ENCODE measurements at regions not wholly inside any gene's neighbourhood (a gene's known extent, or its start where the extent isn't known, plus 50 kb on each side); places are given as distances from the start of the nearest gene placed in this dataset.

GRCh38 chr9:88272986-88273385 lies 115.3 kb upstream of the SPIN1 start:
- Histone ChIP-seq H3K79me2 (ENCODE audit: control insufficient read depth, insufficient read depth, low read length) (no peaks in the 10 kb centered on the region), H3K9me1 (ENCODE audit: control insufficient read depth, extremely low read depth, insufficient read depth, low read length) (no peaks in the 10 kb centered on the region), H3K27ac (ENCODE audit: control insufficient read depth, insufficient read depth, low read length) (no peak overlapping the region), H3K9me3 (ENCODE audit: control insufficient read depth, low read depth, low read length) (no peaks in the 10 kb centered on the region), H3K9ac (ENCODE audit: control insufficient read depth, extremely low read depth, insufficient read depth, low read length) (no peak overlapping the region), H4K20me1 (ENCODE audit: control insufficient read depth, extremely low read depth, insufficient read depth, low read length) (no peaks in the 10 kb centered on the region), H2AFZ (ENCODE audit: control insufficient read depth, low read length) (peak overlapping the region; percentile 20), H3K4me1 (ENCODE audit: control insufficient read depth, extremely low read depth, insufficient read depth, low read length) (peaks cover 15% of the 10 kb centered on the region), H3K4me2 (ENCODE audit: control insufficient read depth, extremely low read depth, insufficient read depth, low read depth, low read length) (no peak overlapping the region), H3K27me3 (ENCODE audit: control insufficient read depth, extremely low read depth, insufficient read depth, low read length) (no peaks in the 10 kb centered on the region), H3K4me3 (ENCODE audit: control insufficient read depth in 2 of 3, extremely low read depth in 1 of 3, insufficient read depth in 2 of 3, low read depth in 1 of 3, low read length in 3 of 3) (no peak overlapping the region), H3K36me3 (ENCODE audit: control insufficient read depth in 2 of 2, extremely low read depth in 1 of 2, insufficient read depth in 2 of 2, low read length in 2 of 2) (no peaks in the 10 kb centered on the region)
- FAIRE-seq (no peak), DNase-seq (ENCODE audit: low read depth, low spot score) (no peak)
- no peak for TF ChIP-seq EZH2 (IDR thresholded peaks at IDR 0.05; ENCODE audit: low read length)
- no peak for TF ChIP-seq CTCF (optimal IDR thresholded peaks at IDR 0.05 in 1 of 3, IDR thresholded peaks at IDR 0.05 in 1 of 3, conservative IDR thresholded peaks at IDR 0.05 in 1 of 3; ENCODE audit: extremely low read depth in 1 of 3, insufficient read depth in 2 of 3, low read length in 3 of 3)
- dilution Hi-C loops (cut with MboI; ENCODE audit: extremely low pct_ligation_motif_present, low sequenced_read_pairs), result no loop called here

GRCh38 chr9:88270413-88270812 lies 117.8 kb upstream of the SPIN1 start:
- FAIRE-seq, result no peak
- DNase-seq (ENCODE audit: low read depth, low spot score), result no peak
- no peak overlapping the region for H3K4me2 ChIP-seq (ENCODE audit: control insufficient read depth, extremely low read depth, insufficient read depth, low read depth, low read length)

More at GRCh38 chr9:88270413-88270812, 117.8 kb upstream of the SPIN1 start:
- H3K9ac ChIP-seq (ENCODE audit: control insufficient read depth, extremely low read depth, insufficient read depth, low read length), result no peak overlapping the region
- dilution Hi-C loops (cut with MboI; ENCODE audit: extremely low pct_ligation_motif_present, low sequenced_read_pairs), result no loop called here
- no peaks in the 10 kb centered on the region for H3K27me3 ChIP-seq (ENCODE audit: control insufficient read depth, extremely low read depth, insufficient read depth, low read length)
- H3K79me2 ChIP-seq (ENCODE audit: control insufficient read depth, insufficient read depth, low read length), result no peaks in the 10 kb centered on the region
- H3K36me3 ChIP-seq (ENCODE audit: control insufficient read depth in 2 of 2, extremely low read depth in 1 of 2, insufficient read depth in 2 of 2, low read length in 2 of 2), result no peaks in the 10 kb centered on the region
- H3K4me3 ChIP-seq (ENCODE audit: control insufficient read depth in 2 of 3, extremely low read depth in 1 of 3, insufficient read depth in 2 of 3, low read depth in 1 of 3, low read length in 3 of 3), result no peak overlapping the region
- no peaks in the 10 kb centered on the region for H3K9me3 ChIP-seq (ENCODE audit: control insufficient read depth, low read depth, low read length)
- no peaks in the 10 kb centered on the region for H4K20me1 ChIP-seq (ENCODE audit: control insufficient read depth, extremely low read depth, insufficient read depth, low read length)
- TF ChIP-seq EZH2 (IDR thresholded peaks at IDR 0.05; ENCODE audit: low read length) (no peak), CTCF (optimal IDR thresholded peaks at IDR 0.05 in 1 of 3, IDR thresholded peaks at IDR 0.05 in 1 of 3, conservative IDR thresholded peaks at IDR 0.05 in 1 of 3; ENCODE audit: extremely low read depth in 1 of 3, insufficient read depth in 2 of 3, low read length in 3 of 3) (no peak)
- no peaks in the 10 kb centered on the region for H3K9me1 ChIP-seq (ENCODE audit: control insufficient read depth, extremely low read depth, insufficient read depth, low read length)
- H3K27ac ChIP-seq (ENCODE audit: control insufficient read depth, insufficient read depth, low read length), result peak overlapping the region; percentile 63
- H3K4me1 ChIP-seq (ENCODE audit: control insufficient read depth, extremely low read depth, insufficient read depth, low read length), result peaks cover 22% of the 10 kb centered on the region
- H2AFZ ChIP-seq (ENCODE audit: control insufficient read depth, low read length), result no peak overlapping the region

Measured in keratinocyte (primary cell).